GM12873 (cell line): ENCODE measurements at regions not wholly inside any gene's neighbourhood (a gene's known extent, or its start where the extent isn't known, plus 50 kb on each side); places are given as distances from the start of the nearest gene placed in this dataset.

Source experiments
- TF ChIP-seq, protein P1 (sequence below): IDR thresholded peaks from 2 replicates; pipeline ENCODE4 v1.5.1; 2012; ENCODE audit warnings: low read depth, mild to moderate bottlenecking, moderate library complexity, low read length, control low read depth; ENCODE audit not compliant: insufficient read depth; ENCODE audit errors: missing control alignments

- TF ChIP-seq, protein P1, sequence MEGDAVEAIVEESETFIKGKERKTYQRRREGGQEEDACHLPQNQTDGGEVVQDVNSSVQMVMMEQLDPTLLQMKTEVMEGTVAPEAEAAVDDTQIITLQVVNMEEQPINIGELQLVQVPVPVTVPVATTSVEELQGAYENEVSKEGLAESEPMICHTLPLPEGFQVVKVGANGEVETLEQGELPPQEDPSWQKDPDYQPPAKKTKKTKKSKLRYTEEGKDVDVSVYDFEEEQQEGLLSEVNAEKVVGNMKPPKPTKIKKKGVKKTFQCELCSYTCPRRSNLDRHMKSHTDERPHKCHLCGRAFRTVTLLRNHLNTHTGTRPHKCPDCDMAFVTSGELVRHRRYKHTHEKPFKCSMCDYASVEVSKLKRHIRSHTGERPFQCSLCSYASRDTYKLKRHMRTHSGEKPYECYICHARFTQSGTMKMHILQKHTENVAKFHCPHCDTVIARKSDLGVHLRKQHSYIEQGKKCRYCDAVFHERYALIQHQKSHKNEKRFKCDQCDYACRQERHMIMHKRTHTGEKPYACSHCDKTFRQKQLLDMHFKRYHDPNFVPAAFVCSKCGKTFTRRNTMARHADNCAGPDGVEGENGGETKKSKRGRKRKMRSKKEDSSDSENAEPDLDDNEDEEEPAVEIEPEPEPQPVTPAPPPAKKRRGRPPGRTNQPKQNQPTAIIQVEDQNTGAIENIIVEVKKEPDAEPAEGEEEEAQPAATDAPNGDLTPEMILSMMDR, result no peak
These were observed 151.3 kb upstream of the JADE1 start for GRCh38 chr4:128658214-128658631.

DNA sequence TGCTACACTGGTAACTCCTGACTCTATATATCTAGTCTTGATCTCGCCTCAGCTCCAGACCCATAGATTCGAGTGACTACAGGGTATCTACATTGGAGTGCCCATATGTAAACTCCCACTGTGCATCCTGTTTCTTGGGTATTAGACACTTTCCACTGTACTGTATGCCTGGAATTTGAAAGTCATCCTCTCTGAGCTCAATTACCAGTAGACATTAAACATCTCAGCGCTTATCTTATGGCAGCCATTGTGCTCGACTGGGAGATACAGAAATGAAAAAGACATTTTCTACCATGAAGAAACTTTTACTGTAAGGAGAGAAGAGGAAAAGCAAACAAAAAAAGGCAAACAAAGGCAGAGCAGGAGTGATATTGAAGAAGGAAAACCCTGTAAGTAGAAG lies 151.9 kb upstream of the JADE1 start:
- TF ChIP-seq, protein P1, result no peak

GRCh38 chr4:128654465-128654864 lies 155.0 kb upstream of the JADE1 start:
- TF ChIP-seq, protein P1, result no peak

GRCh38 chr4:128653527-128654444 lies 155.7 kb upstream of the JADE1 start:
- TF ChIP-seq, protein P1, result no peak

DNA sequence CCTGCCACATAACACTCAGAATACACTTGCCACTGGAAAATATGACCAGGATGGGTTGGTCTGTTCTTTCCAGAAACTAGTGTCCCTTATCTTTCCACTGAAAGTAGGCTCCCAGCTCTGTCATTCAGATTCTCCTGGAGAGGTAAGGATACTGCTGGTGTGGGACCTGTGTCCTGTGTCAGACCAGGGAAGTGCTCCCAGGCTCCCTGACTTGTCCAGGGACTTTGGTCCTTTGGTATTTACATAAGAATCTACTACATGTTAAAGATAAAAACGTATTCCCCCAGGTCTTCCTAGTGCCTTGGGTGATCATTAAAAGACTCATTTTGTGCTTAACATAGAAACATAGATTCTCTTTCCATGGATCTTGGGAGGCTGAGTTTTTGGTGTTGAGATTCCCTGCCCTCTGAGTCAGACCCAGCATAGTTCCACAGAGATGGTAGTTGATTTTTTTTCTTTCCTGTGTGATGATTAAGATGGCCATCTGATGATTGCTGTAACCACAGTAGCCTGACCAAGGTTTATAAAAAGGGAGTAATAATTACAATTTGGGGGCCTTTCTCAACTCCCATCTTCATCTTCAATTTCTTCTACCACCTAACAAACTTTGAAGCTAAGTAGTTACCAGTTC lies 159.8 kb upstream of the JADE1 start:
- TF ChIP-seq, protein P1, result no peak

GRCh38 chr4:128649161-128649560 lies 160.3 kb upstream of the JADE1 start:
- TF ChIP-seq, protein P1, result no peak

DNA sequence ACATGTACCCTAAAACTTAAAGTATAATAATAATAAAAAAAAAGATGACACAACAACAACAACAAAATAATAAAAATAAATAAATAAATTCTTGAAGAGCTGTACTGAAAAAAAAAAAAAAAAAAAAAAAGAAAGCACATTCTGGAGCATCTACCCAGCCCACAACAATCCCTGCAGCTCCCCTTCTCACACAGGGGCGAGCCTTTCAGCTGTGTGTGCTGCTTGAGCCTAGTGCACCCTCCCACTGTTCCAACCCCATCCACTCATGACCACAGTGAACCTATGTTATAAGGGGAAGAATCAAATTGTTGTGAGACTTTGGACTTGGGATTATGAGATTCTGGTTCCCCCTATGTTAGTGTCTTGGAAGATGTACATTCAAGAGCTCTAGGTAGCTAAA lies 161.5 kb upstream of the JADE1 start:
- TF ChIP-seq, protein P1, result no peak
